HT1080 (cell line): ENCODE measurements at regions not wholly inside any gene's neighbourhood (a gene's known extent, or its start where the extent isn't known, plus 50 kb on each side); places are given as distances from the start of the nearest gene placed in this dataset.

Experiments
- DNase-seq: peaks from one replicate; pipeline ENCODE4 v3.0.0-alpha.2; 2015; ENCODE audit warnings: low read depth

DNA sequence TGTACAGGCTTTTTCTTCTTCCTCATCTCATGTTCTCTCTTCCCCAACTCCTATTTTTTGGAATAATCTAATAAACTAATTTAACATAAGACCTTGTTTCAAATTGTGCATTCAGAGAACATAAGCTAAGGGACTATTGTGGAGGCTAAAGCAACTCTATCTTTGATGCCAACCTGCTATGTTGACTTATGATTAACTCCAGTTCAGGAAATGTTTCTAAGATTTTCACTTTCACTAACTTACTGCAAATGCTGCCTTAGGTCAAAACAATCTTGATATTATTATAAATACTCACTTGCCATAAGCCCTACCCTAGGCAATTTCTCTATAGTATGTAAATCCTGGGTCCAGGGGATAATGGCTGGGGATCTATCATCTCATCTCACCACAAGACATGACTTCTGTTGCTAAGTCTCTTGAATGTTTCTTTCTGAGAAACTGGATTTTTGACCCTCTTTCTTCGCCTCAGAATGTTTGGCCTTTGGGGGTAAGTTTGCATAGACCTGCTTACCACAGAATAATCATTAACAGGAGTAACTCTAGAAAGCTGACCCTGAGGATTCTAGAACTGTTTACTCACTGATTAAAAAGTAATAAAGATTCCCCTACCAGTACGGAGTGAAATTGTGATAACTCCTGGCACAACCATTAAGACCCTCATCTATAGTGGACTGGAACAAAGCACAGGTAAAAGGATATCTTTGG is 768.1 kb downstream of the GBE1 start:
- no peak for DNase-seq

DNA sequence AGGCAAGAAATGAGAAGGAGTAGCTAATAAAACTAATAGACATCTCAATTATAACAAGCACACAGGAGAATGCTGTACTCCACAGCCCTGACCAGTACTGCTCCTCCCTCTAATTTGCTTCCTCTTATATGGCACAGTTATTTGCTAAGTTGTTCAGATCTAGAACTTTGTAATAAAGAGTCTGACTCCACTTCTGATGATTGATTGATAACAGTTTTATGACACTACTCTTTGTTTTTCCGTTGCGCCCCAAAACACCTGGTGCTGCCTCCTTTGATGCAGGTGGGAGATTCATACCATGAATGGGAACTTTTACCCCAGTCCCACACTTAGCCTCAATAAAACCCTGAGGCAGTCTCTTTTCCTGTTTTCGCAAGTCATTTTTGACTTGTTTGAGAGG is 777.7 kb downstream of the GBE1 start:
- no peak for DNase-seq

DNA sequence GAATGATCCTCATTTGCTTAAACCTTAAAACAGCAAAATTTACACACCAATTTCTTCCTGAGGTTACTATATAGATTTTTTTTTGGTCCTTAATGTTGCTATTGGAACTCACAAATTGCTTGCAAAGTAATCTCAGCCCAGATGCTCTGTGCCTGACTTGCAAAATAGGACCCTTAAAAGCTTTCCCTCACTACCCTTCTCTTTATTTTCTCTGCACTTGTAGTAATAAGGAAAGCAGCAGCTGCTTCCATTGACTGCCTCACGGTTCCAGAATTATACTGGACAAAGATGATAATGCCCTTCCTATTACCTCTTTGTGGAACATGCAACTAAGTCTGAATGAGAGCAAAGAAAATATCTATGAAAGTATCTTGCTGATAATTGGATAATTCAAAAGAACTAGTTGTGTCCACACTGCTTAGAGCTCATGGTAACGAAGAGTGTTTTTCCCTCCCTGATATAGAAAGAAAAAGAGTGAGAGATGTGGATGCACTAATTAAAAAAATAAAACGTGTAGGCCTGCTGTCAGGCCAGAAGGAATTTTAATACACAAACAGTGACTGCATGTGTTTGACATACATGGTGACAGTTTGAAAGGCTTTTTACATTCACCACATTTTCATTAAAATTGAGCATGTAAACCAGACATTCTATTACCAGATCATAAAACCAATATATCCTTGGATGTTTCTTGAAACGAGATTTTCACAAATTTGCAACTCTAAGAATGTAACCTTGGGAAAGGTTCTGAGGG is 783.1 kb downstream of the GBE1 start:
- DNase-seq, result no peak

DNA sequence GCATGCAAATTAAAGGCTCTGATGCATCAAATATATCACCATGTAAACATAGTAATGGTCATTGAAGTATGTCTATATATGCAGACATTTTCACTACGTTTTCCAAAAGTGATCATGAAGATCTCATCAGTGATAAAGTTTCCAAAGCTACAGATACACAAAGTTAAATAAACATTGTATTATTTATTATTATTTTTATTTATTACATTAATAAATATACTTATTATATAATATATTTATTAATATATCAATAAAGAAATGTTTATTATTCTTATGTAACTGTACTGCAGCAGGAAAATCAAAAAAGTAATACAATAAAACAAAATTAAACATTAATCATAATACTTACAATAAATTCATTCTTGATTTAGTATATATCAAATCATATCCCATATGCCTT is 791.2 kb downstream of the GBE1 start:
- DNase-seq, result no peak

DNA sequence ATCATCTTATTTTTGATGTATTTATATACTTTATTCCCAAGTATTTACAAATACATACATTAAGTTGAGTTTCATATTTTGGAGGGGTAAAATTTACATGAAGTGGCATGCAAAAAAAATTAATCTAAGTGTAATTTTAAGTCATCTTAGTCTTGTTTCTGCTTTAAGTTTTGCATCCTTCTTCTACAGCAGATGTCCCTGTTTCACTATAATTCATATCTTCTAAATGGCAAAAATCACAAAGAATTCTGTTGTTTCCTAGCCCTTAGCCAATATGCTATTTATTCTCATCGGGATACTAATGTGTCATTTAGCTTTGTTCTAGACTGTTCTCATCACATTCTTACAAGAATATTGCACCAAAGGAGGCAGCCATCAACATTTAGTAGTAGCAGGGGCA is 831.9 kb downstream of the GBE1 start:
- DNase-seq, result no peak

DNA sequence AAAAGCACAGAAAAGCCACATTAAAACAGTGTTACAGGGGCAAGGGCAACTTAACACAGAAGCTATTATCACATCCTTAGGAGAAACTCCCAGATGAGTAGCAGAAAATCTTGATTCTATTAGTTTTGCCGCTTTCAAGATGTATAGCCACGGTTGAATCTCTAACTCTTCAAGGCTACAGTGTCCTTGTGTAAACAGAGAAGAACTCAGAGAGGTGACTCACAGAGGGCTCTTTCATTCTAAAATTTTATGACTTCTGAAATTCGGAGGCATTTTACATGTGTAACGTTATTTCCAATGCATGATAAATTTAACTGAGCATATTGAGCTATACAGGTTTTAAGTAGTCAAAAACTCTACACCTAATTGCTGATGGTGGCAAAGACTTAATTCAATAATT is 846.6 kb downstream of the GBE1 start:
- DNase-seq, result no peak

DNA sequence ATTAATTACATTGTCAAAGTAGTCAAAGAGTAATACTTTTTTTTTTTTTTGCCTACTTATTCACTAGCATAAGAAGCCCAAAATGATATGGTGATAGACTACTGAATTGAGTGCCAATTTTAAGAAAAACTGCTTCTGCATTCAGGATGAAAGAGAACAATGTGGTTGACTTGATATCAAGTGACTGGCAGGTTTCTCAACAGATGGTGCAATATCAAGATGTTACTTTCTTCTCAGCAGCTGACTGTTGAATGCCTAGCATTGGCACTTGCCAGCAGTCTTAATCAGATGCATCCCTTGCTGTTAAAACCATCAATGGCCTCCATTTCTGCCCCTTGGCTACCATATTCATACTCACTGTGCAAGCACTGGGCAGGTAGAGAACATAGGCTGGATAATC is 863.2 kb downstream of the GBE1 start:
- no peak for DNase-seq

DNA sequence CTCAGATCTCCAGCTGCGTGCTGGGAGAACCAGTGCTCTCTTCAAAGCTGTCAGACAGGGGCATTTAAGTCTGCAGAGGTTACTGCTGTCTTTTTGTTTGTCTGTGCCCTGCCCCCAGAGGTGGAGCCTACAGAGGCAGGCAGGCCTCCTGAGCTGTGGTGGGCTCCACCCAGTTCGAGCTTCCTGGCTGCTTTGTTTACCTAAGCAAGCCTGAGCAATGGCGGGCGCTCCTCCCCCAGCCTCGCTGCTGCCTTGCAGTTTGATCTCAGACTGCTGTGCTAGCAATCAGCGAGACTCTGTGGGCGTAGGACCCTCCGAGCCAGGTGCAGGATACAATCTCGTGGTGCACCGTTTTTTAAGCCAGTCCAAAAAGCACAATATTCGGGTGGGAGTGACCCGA is 864.4 kb downstream of the GBE1 start:
- DNase-seq, result peak; percentile 20

DNA sequence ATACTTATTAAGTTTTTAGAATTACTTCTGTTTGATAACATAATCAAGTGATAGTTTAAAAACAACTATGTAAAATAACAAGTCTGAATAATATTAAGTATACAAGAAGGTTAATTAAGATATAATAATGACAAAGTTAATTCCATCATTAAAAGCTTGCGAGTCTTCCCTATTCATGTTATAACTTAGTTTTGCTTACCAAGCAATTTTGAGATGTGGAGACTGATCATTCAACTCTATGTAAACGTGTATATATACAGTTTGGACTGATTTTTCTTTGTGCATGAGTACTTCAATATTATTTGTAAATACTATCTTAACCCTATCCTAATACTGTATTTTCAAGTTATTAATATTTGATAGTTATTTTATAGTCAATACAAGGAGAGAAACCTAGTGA is 870.9 kb downstream of the GBE1 start:
- DNase-seq, result no peak

DNA sequence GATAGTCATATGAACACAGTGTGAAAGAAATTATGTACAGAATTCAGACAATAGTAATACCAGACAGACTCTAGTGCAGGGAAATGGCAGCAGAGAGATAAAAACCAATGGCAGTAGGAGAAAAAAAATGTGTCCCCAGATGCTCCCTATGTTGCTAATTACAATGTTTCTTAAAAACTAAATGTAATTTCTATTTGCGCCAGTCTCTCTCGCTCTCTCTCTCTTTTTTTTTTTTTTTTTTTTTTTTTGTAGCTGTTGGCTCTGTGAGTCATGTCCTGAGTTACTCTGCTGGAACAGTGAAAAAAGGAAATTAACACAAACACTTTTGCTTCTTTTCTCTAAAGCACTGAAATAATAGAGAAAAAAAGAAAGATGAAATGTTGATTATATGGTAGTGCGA is 871.9 kb downstream of the GBE1 start:
- peak; percentile 41 for DNase-seq

DNA sequence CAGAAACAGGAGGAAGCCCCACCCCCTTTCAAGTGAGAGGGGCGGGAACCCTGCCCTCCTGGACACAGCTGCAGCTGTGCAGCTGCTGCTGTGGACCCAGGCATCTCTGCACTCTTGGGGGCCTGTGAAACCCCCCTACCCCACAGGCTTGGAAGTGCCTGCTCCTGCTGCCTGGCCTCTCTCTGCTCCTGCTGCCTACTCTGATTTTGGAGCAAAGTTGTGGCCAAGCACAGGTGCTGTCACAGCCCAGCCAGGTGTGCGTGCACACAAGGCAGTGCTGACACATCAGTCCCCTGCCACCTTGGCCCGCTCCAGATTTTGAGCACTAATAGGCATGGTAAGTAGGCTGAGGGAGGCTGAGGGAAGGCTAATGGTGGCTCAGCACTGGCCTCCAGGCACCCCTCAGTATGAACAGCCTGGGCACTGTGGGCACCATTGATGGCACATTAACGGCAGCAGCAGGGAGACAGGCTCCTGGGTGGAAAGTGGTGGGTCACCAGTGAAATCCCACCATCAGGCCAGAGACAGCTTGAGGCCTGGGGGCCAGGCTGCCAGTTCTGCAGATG is 890.9 kb downstream of the GBE1 start:
- DNase-seq, result no peak

DNA sequence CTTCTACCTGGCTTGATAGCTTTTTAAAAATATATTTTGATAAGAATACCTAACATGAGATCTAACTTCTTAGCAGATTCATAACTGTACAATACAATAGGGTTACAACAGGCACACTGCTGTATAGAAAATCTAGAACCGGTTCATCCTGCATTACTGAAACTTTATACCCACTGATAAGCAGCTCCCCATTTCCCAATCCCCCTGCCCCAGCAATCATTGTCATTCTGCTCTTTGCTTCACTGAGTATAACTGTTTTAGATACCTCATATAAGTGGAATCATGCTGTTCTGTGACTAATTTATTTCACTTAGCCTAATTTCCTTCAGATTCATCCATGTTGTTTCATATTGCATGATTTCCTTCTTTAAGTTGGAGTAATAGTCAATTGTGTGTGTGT is 906.0 kb downstream of the GBE1 start:
- DNase-seq, result no peak

DNA sequence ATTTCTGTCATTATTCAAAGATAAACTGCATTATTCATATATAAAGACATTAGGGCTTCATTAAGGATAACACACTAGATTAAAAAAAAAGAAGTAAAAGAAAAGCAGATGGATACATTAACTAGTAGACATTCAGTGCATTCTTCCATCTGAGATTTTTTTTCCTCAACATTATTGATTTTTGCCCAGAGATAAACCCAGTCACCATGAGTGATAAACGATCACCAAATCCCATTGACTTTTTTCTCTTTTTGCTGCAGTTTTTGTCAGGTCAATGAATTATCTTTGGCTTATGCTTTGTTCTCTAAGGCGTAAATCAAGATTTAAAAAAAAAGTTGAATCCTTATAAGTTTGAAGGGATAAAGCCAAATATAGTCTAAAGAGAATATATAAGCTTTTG is 925.0 kb downstream of the GBE1 start:
- DNase-seq, result no peak

DNA sequence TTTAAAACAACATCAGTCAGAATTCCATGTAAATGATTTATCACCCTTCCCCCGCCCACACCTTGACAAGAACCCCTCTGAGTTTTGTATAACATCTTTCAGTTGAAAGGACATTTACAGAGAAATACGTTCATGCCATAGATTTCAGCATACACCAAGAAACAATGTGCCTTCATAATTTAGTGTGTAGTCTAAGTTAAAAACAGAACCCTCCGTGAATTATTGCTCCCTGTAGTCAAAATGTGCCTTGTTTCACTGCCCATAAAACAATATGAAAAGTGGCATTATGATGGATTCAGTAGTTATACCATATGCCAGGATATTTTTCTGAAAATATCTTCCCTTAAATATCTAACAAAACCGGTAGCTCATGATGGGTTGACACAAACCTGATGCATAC is 953.9 kb downstream of the GBE1 start:
- no peak for DNase-seq

DNA sequence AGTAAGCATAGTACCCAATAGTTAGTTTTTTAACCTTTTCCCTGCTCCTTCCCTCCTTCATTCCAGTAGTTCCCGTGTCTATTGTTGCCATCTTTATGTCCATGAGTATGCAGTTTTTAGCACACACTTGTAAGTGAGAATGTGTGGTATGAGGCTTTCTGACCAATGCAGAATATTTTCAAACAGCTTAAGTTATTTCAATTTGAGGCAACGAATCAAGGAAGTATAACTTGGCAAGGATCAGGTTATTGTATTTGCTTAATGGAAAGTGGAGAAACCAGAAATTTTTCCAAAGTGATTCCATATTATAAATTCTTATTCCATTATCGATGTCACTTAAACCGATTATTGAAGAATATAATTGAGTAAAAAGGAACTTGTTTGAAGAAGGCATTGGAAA is 954.8 kb downstream of the GBE1 start:
- DNase-seq, result no peak

DNA sequence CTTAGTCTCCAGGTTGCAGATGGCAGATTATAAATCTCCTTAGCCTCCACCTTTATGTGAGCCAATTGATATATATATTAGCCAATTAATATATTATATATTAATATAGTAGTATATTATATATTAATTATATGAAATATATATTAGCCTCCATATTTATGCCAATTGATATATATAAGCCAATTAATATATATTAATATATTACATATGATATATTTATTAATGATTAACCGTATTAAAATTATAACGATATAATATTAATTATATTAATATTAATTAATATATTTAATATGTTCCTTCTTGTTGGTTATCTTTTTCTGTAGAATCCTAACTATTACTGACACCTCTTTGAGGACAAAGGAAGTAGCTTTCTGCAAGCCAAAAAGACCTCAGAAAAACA is 972.5 kb downstream of the GBE1 start:
- no peak for DNase-seq

DNA sequence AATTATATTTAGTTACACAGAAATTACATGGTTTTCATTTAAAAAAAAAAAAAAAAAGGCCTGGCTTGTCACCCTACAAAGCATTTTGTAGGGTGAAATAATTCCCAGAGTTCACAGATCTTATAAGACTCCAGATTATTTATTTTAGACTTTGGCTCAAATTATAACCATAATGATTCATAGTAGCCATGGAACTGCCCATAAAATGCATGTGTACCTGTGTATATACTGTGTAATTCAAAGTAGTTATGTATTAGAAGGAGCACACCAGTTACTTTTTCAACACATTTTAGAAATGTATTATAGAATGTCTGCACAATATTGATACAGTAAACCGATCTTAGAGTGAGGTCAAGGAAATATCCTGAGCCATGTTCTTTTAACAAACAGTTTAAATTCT is 975.6 kb downstream of the GBE1 start:
- DNase-seq, result no peak

DNA sequence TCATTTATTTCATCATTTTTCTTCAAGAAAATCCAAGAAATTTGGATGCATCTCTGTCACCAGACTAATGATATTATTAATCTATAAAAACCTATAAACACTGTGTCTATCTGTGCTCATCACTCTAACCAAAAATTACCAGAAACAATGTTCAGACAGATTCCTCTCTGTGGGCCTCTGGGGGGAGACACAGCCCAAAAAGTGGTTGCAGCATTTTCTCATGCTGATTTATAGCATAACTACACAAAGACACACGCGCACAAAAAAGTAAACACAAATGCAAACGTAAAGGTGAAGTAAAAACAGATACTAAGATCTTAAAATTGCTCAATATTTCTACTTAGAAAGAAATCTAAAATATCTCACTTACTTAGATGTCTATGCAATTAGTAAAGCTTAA is 976.0 kb downstream of the GBE1 start:
- DNase-seq, result peak; percentile 24

DNA sequence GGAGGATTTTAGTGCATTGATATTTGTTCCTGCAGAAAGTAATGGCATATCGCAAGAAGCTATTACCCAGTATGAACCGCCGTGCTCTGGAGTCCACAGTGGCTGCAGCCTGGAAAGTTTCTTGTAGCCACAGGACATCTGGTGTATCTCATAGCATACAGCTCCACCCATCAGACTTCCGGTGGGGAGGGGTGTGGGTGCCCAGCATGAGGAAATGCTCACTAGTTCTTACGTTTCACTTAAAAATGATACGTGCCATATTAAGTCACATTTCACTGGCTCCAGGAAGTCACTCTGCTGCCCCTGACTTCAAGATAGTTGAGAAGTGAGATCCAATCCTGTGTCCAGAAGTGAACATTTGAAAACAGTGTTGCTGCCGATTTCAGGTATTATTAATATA is 990.4 kb downstream of the GBE1 start:
- peak; percentile 80 for DNase-seq

DNA sequence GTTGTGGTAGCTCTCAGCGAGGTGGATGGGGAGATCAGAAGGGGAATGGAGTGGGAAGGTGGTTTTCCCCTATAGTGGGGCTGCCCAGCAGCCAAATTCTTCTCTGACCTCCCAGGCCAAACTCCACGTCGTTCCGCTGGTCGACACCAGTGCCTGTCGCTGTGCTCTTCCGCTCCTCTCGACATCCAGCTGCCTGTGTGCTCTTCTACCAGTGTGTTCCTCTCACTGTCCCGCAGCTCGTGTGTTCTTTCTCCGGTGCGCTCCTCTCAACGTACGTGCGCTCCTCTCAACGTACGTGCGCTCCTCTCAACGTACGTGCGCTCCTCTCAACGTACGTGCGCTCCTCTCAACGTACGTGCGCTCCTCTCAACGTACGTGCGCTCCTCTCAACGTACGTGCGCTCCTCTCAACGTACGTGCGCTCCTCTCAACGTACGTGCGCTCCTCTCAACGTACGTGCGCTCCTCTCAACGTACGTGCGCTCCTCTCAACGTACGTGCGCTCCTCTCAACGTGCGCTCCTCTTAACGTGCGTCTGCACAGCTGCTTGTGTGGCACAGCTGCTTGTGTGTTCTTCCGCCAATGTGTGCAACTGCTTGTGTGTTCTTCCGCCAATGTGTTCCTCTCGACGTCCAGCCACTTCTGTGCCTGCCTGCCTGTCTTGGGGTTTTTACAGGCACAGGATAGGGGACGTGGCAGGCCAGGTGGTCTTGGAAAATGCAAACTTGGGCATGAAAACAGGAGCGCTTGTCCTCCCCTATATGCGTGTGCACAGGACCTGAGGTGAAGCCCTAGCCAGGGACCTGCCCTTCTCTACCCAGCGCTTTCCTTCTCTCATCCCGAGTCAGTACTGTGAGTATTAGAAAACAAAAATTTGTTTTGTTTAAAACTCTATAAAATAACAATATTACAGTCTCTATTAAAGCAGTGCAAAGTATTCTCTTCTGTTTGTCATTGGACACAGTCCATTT is 991.1 kb downstream of the GBE1 start:
- peak; percentile 65 for DNase-seq

DNA sequence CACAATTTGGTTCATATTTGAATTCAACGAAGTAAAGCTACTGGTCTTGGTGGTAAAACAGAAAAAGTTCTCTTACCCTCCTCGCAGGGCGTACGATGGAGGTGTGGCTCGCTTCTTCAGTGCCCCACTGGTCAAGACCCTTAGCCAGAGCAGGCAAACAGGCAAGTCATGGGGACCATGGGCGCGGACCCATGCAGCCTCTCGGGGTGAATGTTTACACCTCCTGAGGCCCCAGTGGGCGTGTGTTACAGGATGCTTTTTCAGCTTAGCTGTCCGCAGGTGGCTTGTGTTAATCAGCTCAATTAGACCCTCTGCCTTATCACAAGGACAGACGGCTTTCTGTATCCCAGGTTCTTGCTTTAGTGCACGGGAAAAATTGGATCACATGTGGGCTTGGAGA is 991.8 kb downstream of the GBE1 start:
- peak; percentile 4 for DNase-seq

DNA sequence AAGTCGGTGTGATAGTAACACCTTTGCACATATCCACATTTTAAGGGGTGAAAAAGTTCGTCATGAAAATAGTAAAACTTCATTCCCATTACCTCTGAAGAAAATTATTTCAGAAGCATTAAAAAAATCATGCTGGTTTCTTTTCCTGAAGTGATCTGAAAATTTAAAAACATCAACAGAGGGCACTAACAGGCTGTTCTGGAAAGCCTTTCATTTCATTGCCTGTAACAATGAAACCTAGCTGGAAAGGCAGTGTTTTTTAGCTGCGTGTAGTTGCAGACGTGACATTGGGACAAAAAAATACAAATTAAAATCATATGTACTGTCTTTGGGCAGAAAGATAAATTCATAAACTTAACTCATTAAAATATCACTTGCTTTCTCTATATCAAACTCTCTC is 993.8 kb downstream of the GBE1 start:
- DNase-seq, result peak; percentile 28
